Adrenal gland (tissue), 9 donors: ENCODE measurements at regions not wholly inside any gene's neighbourhood (a gene's known extent, or its start where the extent isn't known, plus 50 kb on each side); places are given as distances from the start of the nearest gene placed in this dataset.

ENCODE experiments used
- DNase-seq, 7 donors: peaks; one replicate each; pipeline ENCODE4 v3.0.0-alpha.2; 2019 to 2020
- H3K27ac ChIP-seq, 5 donors: fragments of 200-600 bp; sonication (generic) in 4 of 5; 1 replicate in 3 of 5; 2 replicates in 2 of 5; pipeline versions ENCODE4 v1.5.1 to v1.8.0; 2016 to 2020; ENCODE audit warnings: mild to moderate bottlenecking in 1 of 5
- H3K27me3 ChIP-seq: fragments of 200-600 bp; 2 replicates; pipeline ENCODE4 v1.8.0; 2021
- H3K36me3 ChIP-seq, 2 donors: fragments of 200-600 bp; replicated peaks in 1 of 2; 1 replicate in 1 of 2; 2 replicates in 1 of 2; pipeline versions ENCODE4 v1.5.1 to v1.8.0; 2018 to 2022
- H3K4me1 ChIP-seq, 2 donors: fragments of 200-600 bp; replicated peaks in 1 of 2; 1 replicate in 1 of 2; 2 replicates in 1 of 2; pipeline versions ENCODE4 v1.5.1 to v1.8.0; 2018 to 2021
- H3K4me3 ChIP-seq, 4 donors: fragments of 200-600 bp; sonication (generic) in 3 of 4; one replicate each; pipeline ENCODE4 v1.5.1; 2016 to 2018
- H3K9me3 ChIP-seq, 3 donors: fragments of 200-600 bp; sonication (generic) in 1 of 3; replicated peaks in 1 of 3; 1 replicate in 2 of 3; 2 replicates in 1 of 3; pipeline versions ENCODE4 v1.5.1 to v1.8.0; 2016 to 2021
- POLR2A ChIP-seq, 2 donors: fragments of 450-650 bp; IDR thresholded peaks; one replicate each; pipeline ENCODE4 v1.6.1; 2017; ENCODE audit warnings: antibody characterized with exemption in 2 of 2, mild to moderate bottlenecking in 2 of 2, moderate library complexity in 1 of 2
- WGBS, 4 donors: extraction: QIAGEN DNeasy Blood & Tissue Kit in 2 of 4; methylation state at CpG; one replicate each; pipeline versions ENCODE4 v1.1.5 to v1.1.7; 2013 to 2017; 5-methylcytosine and 5-hydroxymethylcytosine counted together
- intact Hi-C, 2 donors: fragments of 100-400 bp; cut with DNase I; formaldehyde crosslinking; loops; one replicate each; pipeline versions ENCODE4 v1.14.1 to v1.15.0; 2022 to 2023
- TF ChIP-seq, protein P1 (sequence below), 6 experiments: fragments of 450-650 bp in 4 of 6; fragments of 200-600 bp in 2 of 6; sonication (generic) in 1 of 6; IDR thresholded peaks; 1 replicate in 5 of 6; 2 replicates in 1 of 6; pipeline versions ENCODE4 v1.5.1 to v1.8.0; 2016 to 2021; ENCODE audit warnings: antibody characterized with exemption in 6 of 6, mild to moderate bottlenecking in 2 of 6, moderate library complexity in 1 of 6
- donor health status: healthy with polysubstance abuse.
- donor health status: Bipolar disorder and iron deficiency.
- donor health status: DM: yes; HTN: yes; CAD: no.
- donor health status: DM: no; HTN: no; CAD: no.
- donor health status: DM: no; HTN: no; CAD: no.

- H3K27ac ChIP-seq = no peak overlapping the region
- H3K4me1 ChIP-seq = no peaks in the 10 kb centered on the region
- no peak overlapping the region for H3K4me3 ChIP-seq
- intact Hi-C loops = no loop called here
- H3K27me3 ChIP-seq = no peaks in the 10 kb centered on the region
- no peak for TF ChIP-seq POLR2A (IDR thresholded peaks at IDR 0.05)
- TF ChIP-seq, protein P1, sequence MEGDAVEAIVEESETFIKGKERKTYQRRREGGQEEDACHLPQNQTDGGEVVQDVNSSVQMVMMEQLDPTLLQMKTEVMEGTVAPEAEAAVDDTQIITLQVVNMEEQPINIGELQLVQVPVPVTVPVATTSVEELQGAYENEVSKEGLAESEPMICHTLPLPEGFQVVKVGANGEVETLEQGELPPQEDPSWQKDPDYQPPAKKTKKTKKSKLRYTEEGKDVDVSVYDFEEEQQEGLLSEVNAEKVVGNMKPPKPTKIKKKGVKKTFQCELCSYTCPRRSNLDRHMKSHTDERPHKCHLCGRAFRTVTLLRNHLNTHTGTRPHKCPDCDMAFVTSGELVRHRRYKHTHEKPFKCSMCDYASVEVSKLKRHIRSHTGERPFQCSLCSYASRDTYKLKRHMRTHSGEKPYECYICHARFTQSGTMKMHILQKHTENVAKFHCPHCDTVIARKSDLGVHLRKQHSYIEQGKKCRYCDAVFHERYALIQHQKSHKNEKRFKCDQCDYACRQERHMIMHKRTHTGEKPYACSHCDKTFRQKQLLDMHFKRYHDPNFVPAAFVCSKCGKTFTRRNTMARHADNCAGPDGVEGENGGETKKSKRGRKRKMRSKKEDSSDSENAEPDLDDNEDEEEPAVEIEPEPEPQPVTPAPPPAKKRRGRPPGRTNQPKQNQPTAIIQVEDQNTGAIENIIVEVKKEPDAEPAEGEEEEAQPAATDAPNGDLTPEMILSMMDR (IDR thresholded peaks at IDR 0.05) = no peak
- DNase-seq = no peak
- H3K36me3 ChIP-seq = no peaks in the 10 kb centered on the region
- no peaks in the 10 kb centered on the region for H3K9me3 ChIP-seq
- 73 to 88% (median 83%) methylated on average over 4 of the region's 4 CpGs for WGBS, 4 donors
These were observed 739.7 kb upstream of the CDH9 start for GRCh38 chr5:27778121-27778520.

GRCh38 chr5:27773636-27774035 lies 735.2 kb upstream of the CDH9 start:
- Histone ChIP-seq H3K36me3 (no peaks in the 10 kb centered on the region), H3K9me3 (no peaks in the 10 kb centered on the region), H3K27ac (no peak overlapping the region), H3K4me1 (no peaks in the 10 kb centered on the region), H3K27me3 (no peaks in the 10 kb centered on the region), H3K4me3 (no peak overlapping the region)
- TF ChIP-seq POLR2A (IDR thresholded peaks at IDR 0.05) = no peak
- TF ChIP-seq, protein P1 (IDR thresholded peaks at IDR 0.05) = no peak
- no peak for DNase-seq
- intact Hi-C loops = no loop called here
- 46 to 67% (median 54%) methylated on average over 1 of the region's 1 CpG for WGBS, 4 donors

DNA sequence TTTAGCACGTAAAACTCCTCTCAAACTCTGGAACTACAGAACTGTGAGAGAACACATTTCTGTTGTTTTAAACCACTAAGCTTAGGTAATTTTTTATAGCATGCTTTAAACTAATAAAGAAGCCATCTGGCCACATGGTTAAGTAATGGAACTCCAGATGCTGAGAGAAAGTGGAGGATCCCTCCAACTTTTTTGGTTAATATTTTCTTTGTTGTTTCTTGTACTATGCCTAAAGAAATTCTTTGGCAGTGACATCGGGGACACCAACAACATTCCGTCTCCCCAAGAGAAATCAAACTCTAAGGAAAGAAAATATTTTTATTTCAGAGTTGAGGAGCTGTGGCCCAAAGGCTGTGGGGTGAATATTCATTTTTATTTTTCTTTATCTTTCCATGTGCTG lies 734.8 kb upstream of the CDH9 start:
- intact Hi-C loops = no loop called here

GRCh38 chr5:27769748-27770402 lies 731.5 kb upstream of the CDH9 start:
- WGBS, 4 donors = 76 to 81% (median 79%) methylated on average over 6 of the region's 6 CpGs
- Histone ChIP-seq H3K4me3 (no peak overlapping the region), H3K9me3 (no peaks in the 10 kb centered on the region)

More for the DNA sequence above, 734.8 kb upstream of the CDH9 start:
- no peak for DNase-seq
- Histone ChIP-seq H3K4me3 (no peak overlapping the region), H3K9me3 (no peaks in the 10 kb centered on the region), H3K36me3 (no peaks in the 10 kb centered on the region), H3K27ac (no peak overlapping the region), H3K27me3 (no peaks in the 10 kb centered on the region), H3K4me1 (no peaks in the 10 kb centered on the region)
- TF ChIP-seq, protein P1 (IDR thresholded peaks at IDR 0.05) = no peak
- TF ChIP-seq POLR2A (IDR thresholded peaks at IDR 0.05) = no peak
- WGBS, 4 donors = 70 to 81% (median 78%) methylated on average over 3 of the region's 3 CpGs

More at GRCh38 chr5:27769748-27770402, 731.5 kb upstream of the CDH9 start:
- no peak for DNase-seq
- intact Hi-C loops = no loop called here
- no peak overlapping the region for H3K27ac ChIP-seq
- no peaks in the 10 kb centered on the region for H3K27me3 ChIP-seq
- TF ChIP-seq, protein P1 (IDR thresholded peaks at IDR 0.05) = no peak
- TF ChIP-seq POLR2A (IDR thresholded peaks at IDR 0.05) = no peak
- no peaks in the 10 kb centered on the region for H3K4me1 ChIP-seq
- no peaks in the 10 kb centered on the region for H3K36me3 ChIP-seq
